IMR-90 (cell line): ENCODE measurements at regions not wholly inside any gene's neighbourhood (a gene's known extent, or its start where the extent isn't known, plus 50 kb on each side); places are given as distances from the start of the nearest gene placed in this dataset.
A peak's percentile ranks its signal among the peaks of the same experiment; 100 is the strongest.

Source experiments
- ATAC-seq: fragments of 200-7000 bp; cut with Tn5 transposase; 2 replicates; pipeline ENCODE4 v1.9.1; 2020; ENCODE audit warnings: low read depth, mild to moderate bottlenecking, moderate library complexity
- BruUV-seq: library from RNA; stranded (reverse); fragments of 400-500 nt; replicated peaks from 2 replicates; lab custom pipeline; 2021; lab: Mats Ljungman, UMichigan
- CTCF ChIA-PET: fragments of 300-600 bp; formaldehyde crosslinking; extraction: SDS; loops from one replicate; lab custom pipeline; 2021; ENCODE audit warnings: antibody characterized with exemption; lab: Yijun Ruan, JAX
- POLR2A ChIA-PET: fragments of 300-600 bp; sonication (Branson Sonifier 250); formaldehyde crosslinking; loops from one replicate; lab custom pipeline; 2022; ENCODE audit warnings: antibody characterized with exemption; ENCODE audit not compliant: unreplicated experiment; lab: Charles Lee
- DNase-seq: peaks from one replicate; pipeline ENCODE4 v3.0.0; 2013
- H2AFZ ChIP-seq: replicated peaks from 2 replicates; pipeline ENCODE3; 2013; ENCODE audit warnings: low read length, mild to moderate bottlenecking; ENCODE audit not compliant: poor library complexity
- H2AK5ac ChIP-seq: 2 replicates; pipeline ENCODE4 v1.6.1; 2013; ENCODE audit warnings: low read depth, low read length, inconsistent platforms
- H2AK9ac ChIP-seq: replicated peaks from 2 replicates; pipeline ENCODE3; 2013; ENCODE audit warnings: mild to moderate bottlenecking, low read depth, low read length, moderate library complexity; ENCODE audit not compliant: poor library complexity
- H2BK120ac ChIP-seq: 2 replicates; pipeline ENCODE4 v1.6.1; 2013; ENCODE audit warnings: low read depth, low read length, inconsistent platforms
- H2BK15ac ChIP-seq: 3 replicates; pipeline ENCODE4 v1.6.1; 2013; ENCODE audit warnings: low read depth, low read length, inconsistent platforms
- H2BK20ac ChIP-seq: 2 replicates; pipeline ENCODE4 v1.6.1; 2013; ENCODE audit warnings: low read depth, mild to moderate bottlenecking, inconsistent platforms, low read length, moderate library complexity
- H2BK5ac ChIP-seq: 2 replicates; pipeline ENCODE4 v1.6.1; 2013; ENCODE audit warnings: mild to moderate bottlenecking, low read depth, low read length, inconsistent platforms; ENCODE audit not compliant: poor library complexity, severe bottlenecking
- H3K14ac ChIP-seq: replicated peaks from 2 replicates; pipeline ENCODE4 v1.6.1; 2013; ENCODE audit warnings: low read depth, low read length, inconsistent platforms
- H3K18ac ChIP-seq: 2 replicates; pipeline ENCODE4 v1.6.1; 2013; ENCODE audit warnings: low read depth, low read length, control low read depth
- H3K23ac ChIP-seq: 2 replicates; pipeline ENCODE4 v1.6.1; 2013; ENCODE audit warnings: low read depth, low read length, inconsistent platforms
- H3K27ac ChIP-seq: 2 replicates; pipeline ENCODE4 v1.5.1; 2013; ENCODE audit warnings: mild to moderate bottlenecking, control low read depth, low read length; ENCODE audit not compliant: insufficient read depth
- H3K27me3 ChIP-seq: 2 replicates; pipeline ENCODE4 v1.6.1; 2013; ENCODE audit warnings: low read length; ENCODE audit not compliant: control insufficient read depth, insufficient read depth
- H3K36me3 ChIP-seq: 2 replicates; pipeline ENCODE4 v1.6.1; 2013; ENCODE audit warnings: low read length, mixed read lengths; ENCODE audit not compliant: control insufficient read depth, insufficient read depth
- H3K4ac ChIP-seq: 2 replicates; pipeline ENCODE4 v1.6.1; 2013; ENCODE audit warnings: low read depth, low read length, inconsistent platforms
- H3K4me1 ChIP-seq: 2 replicates; pipeline ENCODE4 v1.6.1; 2013; ENCODE audit warnings: low read length, mixed read lengths; ENCODE audit not compliant: control insufficient read depth, insufficient read depth
- H3K4me2 ChIP-seq: 2 replicates; pipeline ENCODE4 v1.6.1; 2013; ENCODE audit warnings: low read depth, mild to moderate bottlenecking, control low read depth, low read length, moderate library complexity
- H3K4me3 ChIP-seq: 2 replicates; pipeline ENCODE4 v1.5.1; 2013; ENCODE audit warnings: low read depth, mild to moderate bottlenecking, control low read depth, low read length, moderate library complexity; ENCODE audit not compliant: insufficient read depth
- H3K56ac ChIP-seq: 2 replicates; pipeline ENCODE4 v1.6.1; 2013; ENCODE audit warnings: low read length, inconsistent platforms; ENCODE audit not compliant: insufficient read depth; ENCODE audit errors: extremely low read depth
- H3K79me1 ChIP-seq, 2 experiments: 2 replicates each; pipeline ENCODE4 v1.6.1; 2013; ENCODE audit warnings: low read length in 2 of 2, inconsistent platforms in 1 of 2, low read depth in 1 of 2
- H3K9ac ChIP-seq: 2 replicates; pipeline ENCODE4 v1.6.1; 2013; ENCODE audit warnings: low read depth, low read length, control low read depth
- H3K9me1 ChIP-seq: 2 replicates; pipeline ENCODE4 v1.6.1; 2013; ENCODE audit warnings: low read length, inconsistent platforms; ENCODE audit not compliant: insufficient read depth
- H3K9me3 ChIP-seq: 2 replicates; pipeline ENCODE4 v1.6.1; 2013; ENCODE audit warnings: low read length; ENCODE audit not compliant: control insufficient read depth, insufficient read depth
- H4K20me1 ChIP-seq: 2 replicates; pipeline ENCODE4 v1.6.1; 2013; ENCODE audit warnings: low read length, inconsistent platforms; ENCODE audit not compliant: insufficient read depth
- H4K5ac ChIP-seq: 2 replicates; pipeline ENCODE4 v1.6.1; 2013; ENCODE audit warnings: mild to moderate bottlenecking, low read depth, low read length, control low read depth
- H4K8ac ChIP-seq, 2 experiments: 2 replicates each; pipeline ENCODE4 v1.6.1; 2013; ENCODE audit warnings: low read depth in 2 of 2, low read length in 2 of 2, control low read depth in 1 of 2, inconsistent platforms in 1 of 2
- H4K91ac ChIP-seq: 2 replicates; pipeline ENCODE4 v1.6.1; 2013; ENCODE audit warnings: low read depth, low read length, inconsistent platforms; ENCODE audit not compliant: insufficient read depth
- CHD1 ChIP-seq: IDR thresholded peaks from 2 replicates; pipeline ENCODE4 v1.6.1; 2012; ENCODE audit warnings: low read depth, low read length, improper control_type of control experiment
- FOS ChIP-seq: fragments of 150-350 bp; IDR thresholded peaks from 2 replicates; pipeline ENCODE4 v1.6.1; 2016; ENCODE audit warnings: low read depth, low read length
- NFE2L2 ChIP-seq: fragments of 150-350 bp; IDR thresholded peaks from 2 replicates; pipeline ENCODE4 v1.6.1; 2016; ENCODE audit warnings: low read depth, mild to moderate bottlenecking, low read length
- RAD21 ChIP-seq: IDR thresholded peaks from 2 replicates; pipeline ENCODE4 v1.6.1; 2012; ENCODE audit warnings: low read length, improper control_type of control experiment
- RCOR1 ChIP-seq: IDR thresholded peaks from 2 replicates; pipeline ENCODE4 v1.6.1; 2012; ENCODE audit warnings: mild to moderate bottlenecking, low read length, improper control_type of control experiment; ENCODE audit not compliant: insufficient replicate concordance
- RFX5 ChIP-seq: IDR thresholded peaks from 2 replicates; pipeline ENCODE4 v1.8.0; 2012; ENCODE audit warnings: low read depth, mild to moderate bottlenecking, low read length, moderate library complexity
- SMC3 ChIP-seq: fragments of 150-350 bp; IDR thresholded peaks from 2 replicates; pipeline ENCODE4 v1.6.1; 2016; ENCODE audit warnings: low read depth, mild to moderate bottlenecking, antibody characterized with exemption, low read length, moderate library complexity
- WGBS, 2 experiments: methylation state at CpG; one replicate each; pipeline versions ENCODE4 v1.1.5 to v1.1.7; 2013; ENCODE audit warnings: missing lambda C conversion rate in 2 of 2; ENCODE audit not compliant: insufficient read length in 1 of 2; ENCODE audit errors: extremely low coverage in 2 of 2; 5-methylcytosine and 5-hydroxymethylcytosine counted together
- dilution Hi-C: fragments of 300-500 bp; cut with HindIII; formaldehyde crosslinking; loops from one replicate; pipeline ENCODE4 v1.14.3; 2018; ENCODE audit warnings: low sequenced_read_pairs; ENCODE audit not compliant: unreplicated experiment
- in situ Hi-C: fragments of 300-500 bp; cut with MboI; formaldehyde crosslinking; loops from 3 replicates; pipeline ENCODE4 v1.14.3; 2019; ENCODE audit warnings: low sequenced_read_pairs, inconsistent platforms, mixed read lengths
- intact Hi-C: fragments of 100-400 bp; cut with micrococcal nuclease; formaldehyde crosslinking; loops from 2 replicates; pipeline ENCODE4 v1.10.0; 2022
- TF ChIP-seq, protein P1 (sequence below): fragments of 150-350 bp; IDR thresholded peaks from 2 replicates; pipeline ENCODE4 v1.6.1; 2016; ENCODE audit warnings: low read depth, mild to moderate bottlenecking, low read length, moderate library complexity, borderline replicate concordance

DNA sequence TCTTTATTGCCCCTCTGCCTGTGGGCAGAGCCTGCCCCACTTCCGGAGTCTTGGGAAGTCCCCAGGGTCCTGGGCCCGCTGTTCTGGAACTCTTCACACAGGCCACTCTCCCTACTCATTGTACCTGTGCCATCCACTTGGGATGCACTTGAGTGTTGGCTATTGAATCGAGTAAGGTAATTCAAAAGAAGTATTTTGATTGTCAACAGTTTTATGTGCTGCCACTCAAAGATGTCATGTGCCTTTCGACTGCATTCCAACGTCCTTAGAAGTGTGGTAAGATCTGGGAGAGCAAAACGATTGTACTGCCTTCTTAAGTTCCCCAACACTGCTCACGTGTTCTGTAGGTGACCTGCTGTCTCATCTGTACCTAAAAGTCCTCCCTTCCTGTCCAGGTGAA lies 77.0 kb upstream of the SMIM21 start:
- Histone ChIP-seq H3K18ac (no peak overlapping the region), H2AK5ac (no peak overlapping the region), H3K9me3 (no peaks in the 10 kb centered on the region), H3K14ac (no peak overlapping the region), H2BK15ac (no peak overlapping the region), H3K4me2 (no peak overlapping the region), H3K9ac (no peak overlapping the region), H4K20me1 (no peaks in the 10 kb centered on the region), H3K9me1 (no peaks in the 10 kb centered on the region), H2BK20ac (no peak overlapping the region), H4K8ac (no peak overlapping the region), H3K27ac (no peak overlapping the region), H4K5ac (no peak overlapping the region), H2AK9ac (no peak overlapping the region), H2AFZ (no peak overlapping the region), H3K4me3 (no peak overlapping the region), H3K56ac (no peak overlapping the region), H3K4ac (no peak overlapping the region), H3K27me3 (no peaks in the 10 kb centered on the region), H3K23ac (no peak overlapping the region), H4K91ac (peak overlapping the region; percentile 23; the same call in 1 of the 2 replicates), H3K36me3 (no peaks in the 10 kb centered on the region), H3K79me1 (no peaks in the 10 kb centered on the region), H2BK5ac (no peak overlapping the region), H3K4me1 (peaks cover 12% of the 10 kb centered on the region), H2BK120ac (no peak overlapping the region)
- intact Hi-C loops (loop anchor here (5.0 kb wide), 1 partner anchor 78 kb away; no protein-coding TSS in a partner anchor), dilution Hi-C loops (no loop called here), in situ Hi-C loops (no loop called here)
- ChIA-PET POLR2A (no interaction called here), CTCF (no interaction called here)
- DNase-seq (no peak), ATAC-seq (no peak)
- BruUV-seq: no TSS peak
- WGBS, 2 experiments: 100% methylated on average over 1 of the region's 7 CpGs; no CpG with 5 or more reads in 1 of the 2 experiments
- TF ChIP-seq CHD1 (no peak), RCOR1 (no peak), SMC3 (no peak), NFE2L2 (no peak), RAD21 (no peak), RFX5 (no peak), FOS (no peak)
- TF ChIP-seq, protein P1, sequence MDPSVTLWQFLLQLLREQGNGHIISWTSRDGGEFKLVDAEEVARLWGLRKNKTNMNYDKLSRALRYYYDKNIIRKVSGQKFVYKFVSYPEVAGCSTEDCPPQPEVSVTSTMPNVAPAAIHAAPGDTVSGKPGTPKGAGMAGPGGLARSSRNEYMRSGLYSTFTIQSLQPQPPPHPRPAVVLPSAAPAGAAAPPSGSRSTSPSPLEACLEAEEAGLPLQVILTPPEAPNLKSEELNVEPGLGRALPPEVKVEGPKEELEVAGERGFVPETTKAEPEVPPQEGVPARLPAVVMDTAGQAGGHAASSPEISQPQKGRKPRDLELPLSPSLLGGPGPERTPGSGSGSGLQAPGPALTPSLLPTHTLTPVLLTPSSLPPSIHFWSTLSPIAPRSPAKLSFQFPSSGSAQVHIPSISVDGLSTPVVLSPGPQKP: no peak
